Mesendoderm (in vitro differentiated cells): ENCODE measurements at regions not wholly inside any gene's neighbourhood (a gene's known extent, or its start where the extent isn't known, plus 50 kb on each side); places are given as distances from the start of the nearest gene placed in this dataset. TPM values are rescaled to one million over a fixed set of nuclear protein-coding genes. Genes with fewer than 3 reads are reported as not detected.

ENCODE experiments used
- DNase-seq: peaks from one replicate; pipeline ENCODE4 v3.0.0; 2013
- H2AK5ac ChIP-seq: 2 replicates; pipeline ENCODE4 v1.6.1; 2013; ENCODE audit warnings: low read length, inconsistent platforms
- H2BK120ac ChIP-seq: 2 replicates; pipeline ENCODE4 v1.6.1; 2013; ENCODE audit warnings: low read depth, mild to moderate bottlenecking, low read length, moderate library complexity, mixed read lengths
- H2BK15ac ChIP-seq: replicated peaks from 2 replicates; pipeline ENCODE4 v1.6.1; 2013; ENCODE audit warnings: low read depth, mild to moderate bottlenecking, moderate library complexity
- H2BK5ac ChIP-seq: 2 replicates; pipeline ENCODE4 v1.6.1; 2013; ENCODE audit warnings: low read length, inconsistent platforms
- H3K18ac ChIP-seq: 2 replicates; pipeline ENCODE4 v1.6.1; 2013; ENCODE audit warnings: mild to moderate bottlenecking, low read length, mixed read lengths
- H3K23ac ChIP-seq: one replicate; pipeline ENCODE4 v1.6.1; 2013; ENCODE audit warnings: low read length
- H3K27ac ChIP-seq: 2 replicates; pipeline ENCODE4 v1.5.1; 2013; ENCODE audit warnings: low read depth, mild to moderate bottlenecking, inconsistent platforms, low read length, moderate library complexity
- H3K27me3 ChIP-seq: 2 replicates; pipeline ENCODE4 v1.6.1; 2013; ENCODE audit warnings: low read length, control low read depth, mild to moderate bottlenecking, inconsistent platforms; ENCODE audit not compliant: insufficient read depth, poor library complexity
- H3K36me3 ChIP-seq: 2 replicates; pipeline ENCODE4 v1.6.1; 2013; ENCODE audit warnings: low read length, inconsistent platforms; ENCODE audit not compliant: control insufficient read depth, insufficient read depth
- H3K4ac ChIP-seq: one replicate; pipeline ENCODE4 v1.6.1; 2013; ENCODE audit warnings: low read depth, mild to moderate bottlenecking, low read length, moderate library complexity
- H3K4me1 ChIP-seq: 2 replicates; pipeline ENCODE4 v1.6.1; 2013; ENCODE audit warnings: low read depth, low read length, inconsistent platforms; ENCODE audit not compliant: control insufficient read depth
- H3K4me2 ChIP-seq: 2 replicates; pipeline ENCODE4 v1.6.1; 2013; ENCODE audit warnings: low read length
- H3K4me3 ChIP-seq: 2 replicates; pipeline ENCODE4 v1.5.1; 2013; ENCODE audit warnings: mild to moderate bottlenecking, low read length
- H3K56ac ChIP-seq: one replicate; pipeline ENCODE4 v1.6.1; 2013; ENCODE audit warnings: low read length
- H3K79me1 ChIP-seq: 2 replicates; pipeline ENCODE4 v1.6.1; 2013; ENCODE audit warnings: low read length, inconsistent platforms
- H3K79me2 ChIP-seq: 2 replicates; pipeline ENCODE4 v1.6.1; 2013; ENCODE audit warnings: mild to moderate bottlenecking, low read length; ENCODE audit not compliant: control insufficient read depth, insufficient read depth
- H3K9ac ChIP-seq: 2 replicates; pipeline ENCODE4 v1.6.1; 2013; ENCODE audit warnings: low read length, inconsistent platforms
- H4K5ac ChIP-seq: one replicate; pipeline ENCODE4 v1.6.1; 2013; ENCODE audit warnings: low read length
- H4K8ac ChIP-seq: one replicate; pipeline ENCODE4 v1.6.1; 2013; ENCODE audit warnings: low read depth, mild to moderate bottlenecking, control low read depth, low read length, moderate library complexity
- WGBS: extraction: QIAGEN DNeasy Blood & Tissue Kit; methylation state at CpG from one replicate; pipeline ENCODE4 v1.1.7; 2013; ENCODE audit warnings: low lambda C conversion rate, missing lambda C conversion rate; ENCODE audit not compliant: insufficient coverage; ENCODE audit errors: extremely low coverage; 5-methylcytosine and 5-hydroxymethylcytosine counted together
- small RNA-seq: library from polyadenylated mRNA; stranded (forward); fragments of <200 nt; extraction: miRNeasy Mini kit (QIAGEN cat#:217004); gene quantifications from one replicate; pipeline ENCODE3, GENCODE V24; 2013; ENCODE audit not compliant: insufficient read depth

GRCh38 chr1:34696981-34697380, 57.9 kb upstream of the GJB5 start:
- no peak overlapping the region for H4K5ac ChIP-seq
- no peak overlapping the region for H3K27ac ChIP-seq
- no peaks in the 10 kb centered on the region for H3K79me1 ChIP-seq
- H4K8ac ChIP-seq = no peak overlapping the region
- no peak overlapping the region for H2AK5ac ChIP-seq
- H3K36me3 ChIP-seq = no peaks in the 10 kb centered on the region
- H3K4me1 ChIP-seq = no peaks in the 10 kb centered on the region
- H3K9ac ChIP-seq = no peak overlapping the region
- no peak overlapping the region for H3K4me2 ChIP-seq
- no peaks in the 10 kb centered on the region for H3K79me2 ChIP-seq
- no peak overlapping the region for H2BK5ac ChIP-seq
- H3K27me3 ChIP-seq = no peaks in the 10 kb centered on the region
- H3K18ac ChIP-seq = no peak overlapping the region
- H2BK120ac ChIP-seq = no peak overlapping the region
- no peak overlapping the region for H3K4ac ChIP-seq
- no peak overlapping the region for H3K56ac ChIP-seq
- WGBS = no CpG with 5 or more reads among the region's 5 CpGs
- no peak overlapping the region for H2BK15ac ChIP-seq
- DNase-seq = no peak
- H3K4me3 ChIP-seq = no peak overlapping the region
- no peak overlapping the region for H3K23ac ChIP-seq

GRCh38 chr1:34697818-34698217, 57.0 kb upstream of the GJB5 start:
- Histone ChIP-seq H3K4ac (no peak overlapping the region), H3K4me3 (no peak overlapping the region), H2BK15ac (no peak overlapping the region), H3K56ac (no peak overlapping the region), H3K9ac (no peak overlapping the region), H4K5ac (no peak overlapping the region), H2BK5ac (no peak overlapping the region), H3K4me1 (no peaks in the 10 kb centered on the region), H3K27me3 (no peaks in the 10 kb centered on the region), H3K18ac (no peak overlapping the region), H3K79me2 (no peaks in the 10 kb centered on the region), H3K4me2 (no peak overlapping the region), H2AK5ac (no peak overlapping the region), H4K8ac (no peak overlapping the region), H3K79me1 (no peaks in the 10 kb centered on the region), H3K27ac (no peak overlapping the region), H3K36me3 (no peaks in the 10 kb centered on the region), H2BK120ac (no peak overlapping the region), H3K23ac (no peak overlapping the region)
- WGBS = no CpG with 5 or more reads among the region's 4 CpGs
- DNase-seq = no peak

- H3K4me3 ChIP-seq = no peak overlapping the region
- no peak overlapping the region for H2AK5ac ChIP-seq
- no peak overlapping the region for H3K56ac ChIP-seq
- H3K79me2 ChIP-seq = no peaks in the 10 kb centered on the region
- no peaks in the 10 kb centered on the region for H3K4me1 ChIP-seq
- no peak overlapping the region for H3K27ac ChIP-seq
- H4K5ac ChIP-seq = no peak overlapping the region
- no peaks in the 10 kb centered on the region for H3K36me3 ChIP-seq
- no peak for DNase-seq
- no peak overlapping the region for H2BK5ac ChIP-seq
- no peak overlapping the region for H3K9ac ChIP-seq
- no peak overlapping the region for H2BK15ac ChIP-seq
- no peak overlapping the region for H4K8ac ChIP-seq
- no peak overlapping the region for H3K4me2 ChIP-seq
- H2BK120ac ChIP-seq = no peak overlapping the region
- no peaks in the 10 kb centered on the region for H3K79me1 ChIP-seq
- no peak overlapping the region for H3K23ac ChIP-seq
- no peak overlapping the region for H3K18ac ChIP-seq
- no peaks in the 10 kb centered on the region for H3K27me3 ChIP-seq
- H3K4ac ChIP-seq = no peak overlapping the region
- WGBS = 80% methylated on average over 1 of the region's 5 CpGs
Measured at GRCh38 chr1:34701326-34702060, 53.4 kb upstream of the GJB5 start.

Small RNAs in the stretch of these regions (small RNA-seq; reads per million reads assigned to genes)
- not detected for gene MIR552
